ENCODE measurements at regions not wholly inside any gene's neighbourhood (a gene's known extent, or its start where the extent isn't known, plus 50 kb on each side); places are given as distances from the start of the nearest gene placed in this dataset.

- Histone ChIP-seq H3K9me3 (no peaks in the 10 kb centered on the region), H3K4me3 (no peak overlapping the region), H3K27me3 (no peaks in the 10 kb centered on the region), H3K4me1 (no peaks in the 10 kb centered on the region), H3K36me3 (no peaks in the 10 kb centered on the region), H3K27ac (no peak overlapping the region)
- TF ChIP-seq CTCF (IDR thresholded peaks at IDR 0.05) (no peak), POLR2A (IDR thresholded peaks at IDR 0.05) (no peak)
- DNase-seq = no peak
These were observed 663.2 kb upstream of the HTR2C start for GRCh38 chrX:113920661-113921060.

- no peaks in the 10 kb centered on the region for H3K27me3 ChIP-seq
- TF ChIP-seq CTCF (IDR thresholded peaks at IDR 0.05) (no peak), POLR2A (IDR thresholded peaks at IDR 0.05) (no peak)
- H3K4me3 ChIP-seq = no peak overlapping the region
- no peaks in the 10 kb centered on the region for H3K9me3 ChIP-seq
- no peaks in the 10 kb centered on the region for H3K36me3 ChIP-seq
- H3K4me1 ChIP-seq = no peaks in the 10 kb centered on the region
- no peak overlapping the region for H3K27ac ChIP-seq
- no peak for DNase-seq
These were observed 664.5 kb upstream of the HTR2C start for GRCh38 chrX:113919387-113919786.

GRCh38 chrX:113906168-113906567 lies 677.7 kb upstream of the HTR2C start:
- Histone ChIP-seq H3K27me3 (no peaks in the 10 kb centered on the region), H3K9me3 (no peaks in the 10 kb centered on the region), H3K27ac (no peak overlapping the region), H3K4me3 (no peak overlapping the region), H3K36me3 (no peaks in the 10 kb centered on the region), H3K4me1 (no peaks in the 10 kb centered on the region)
- no peak for TF ChIP-seq CTCF (IDR thresholded peaks at IDR 0.05)
- TF ChIP-seq POLR2A (IDR thresholded peaks at IDR 0.05) = no peak
- no peak for DNase-seq

GRCh38 chrX:113892891-113893290 lies 691.0 kb upstream of the HTR2C start:
- TF ChIP-seq POLR2A (IDR thresholded peaks at IDR 0.05) = no peak
- no peak for TF ChIP-seq CTCF (IDR thresholded peaks at IDR 0.05)
- no peak for DNase-seq
- Histone ChIP-seq H3K4me3 (no peak overlapping the region), H3K36me3 (no peaks in the 10 kb centered on the region), H3K4me1 (no peaks in the 10 kb centered on the region), H3K27ac (no peak overlapping the region), H3K27me3 (no peaks in the 10 kb centered on the region), H3K9me3 (no peaks in the 10 kb centered on the region)

GRCh38 chrX:113892401-113892800 lies 691.5 kb upstream of the HTR2C start:
- DNase-seq = no peak
- Histone ChIP-seq H3K4me1 (no peaks in the 10 kb centered on the region), H3K4me3 (no peak overlapping the region), H3K27ac (no peak overlapping the region), H3K36me3 (no peaks in the 10 kb centered on the region), H3K27me3 (no peaks in the 10 kb centered on the region), H3K9me3 (no peaks in the 10 kb centered on the region)
- TF ChIP-seq POLR2A (IDR thresholded peaks at IDR 0.05) (no peak), CTCF (IDR thresholded peaks at IDR 0.05) (no peak)

- no peaks in the 10 kb centered on the region for H3K9me3 ChIP-seq
- H3K27me3 ChIP-seq = no peaks in the 10 kb centered on the region
- no peaks in the 10 kb centered on the region for H3K36me3 ChIP-seq
- H3K27ac ChIP-seq = no peak overlapping the region
- no peak overlapping the region for H3K4me3 ChIP-seq
- no peaks in the 10 kb centered on the region for H3K4me1 ChIP-seq
- no peak for DNase-seq
- TF ChIP-seq CTCF (IDR thresholded peaks at IDR 0.05) = no peak
- no peak for TF ChIP-seq POLR2A (IDR thresholded peaks at IDR 0.05)
These were observed 710.8 kb upstream of the HTR2C start for GRCh38 chrX:113873056-113873455.
